Activated CD4-positive, alpha-beta T cell treated with anti-CD3 and anti-CD28 coated beads for 1 hour (primary cell): ENCODE measurements at regions not wholly inside any gene's neighbourhood (a gene's known extent, or its start where the extent isn't known, plus 50 kb on each side); places are given as distances from the start of the nearest gene placed in this dataset.
"Not testable (repeated sequence)": the region's sequence is repeated elsewhere in the genome, so short reads cannot be mapped to it uniquely, and the experiment has no call there.

ENCODE experiments used
- DNase-seq: peaks from one replicate; pipeline ENCODE4 v3.0.0-alpha.2; 2020

- DNase-seq, result no peak
These were observed 653.7 kb downstream of the DACH1 start for GRCh38 chr13:71213252-71213821.

DNA sequence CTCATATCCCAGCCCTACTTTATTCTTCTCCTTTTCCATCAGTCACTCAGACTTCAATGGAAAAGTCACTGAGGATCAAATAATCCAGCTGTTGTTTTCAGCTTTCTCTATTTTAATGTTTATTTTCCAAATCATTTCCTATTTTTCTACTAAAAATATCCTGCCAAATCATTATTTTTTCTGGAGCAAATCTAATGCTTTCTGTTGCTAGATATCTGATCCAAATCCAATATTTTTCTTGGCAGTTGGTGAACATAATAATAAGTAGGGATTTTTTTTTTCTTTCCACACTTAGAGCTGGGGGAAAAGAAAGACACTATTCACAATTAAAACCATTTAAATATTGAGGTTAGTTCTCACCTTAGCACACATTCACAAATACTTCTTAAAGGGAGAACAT is 656.1 kb downstream of the DACH1 start:
- no peak for DNase-seq

DNA sequence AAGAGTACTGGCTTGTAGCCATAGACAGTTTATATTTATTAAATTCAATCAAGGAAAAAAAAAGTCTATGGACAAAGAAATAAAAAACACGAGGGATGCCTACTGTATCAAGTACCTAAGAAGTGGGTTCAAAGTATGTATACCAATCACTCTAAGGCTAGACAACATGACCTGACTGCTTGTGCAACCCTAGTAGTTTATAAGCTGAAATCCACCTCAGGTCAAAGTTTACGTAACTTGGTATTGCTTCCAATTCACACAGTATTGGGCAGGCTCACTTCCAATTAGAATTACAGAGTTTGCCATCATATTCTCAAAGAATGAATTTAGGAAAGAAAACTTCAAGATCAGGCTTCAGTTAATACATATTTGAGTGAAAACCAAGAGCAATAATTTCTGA is 657.8 kb downstream of the DACH1 start:
- no peak for DNase-seq

GRCh38 chr13:71184583-71184982 is 682.4 kb downstream of the DACH1 start:
- not testable (repeated sequence) for DNase-seq

- not testable (repeated sequence) for DNase-seq
These were observed 683.7 kb downstream of the DACH1 start for GRCh38 chr13:71183352-71183751.

- DNase-seq, result no peak
These were observed 695.3 kb downstream of the DACH1 start for GRCh38 chr13:71171740-71172139.

DNA sequence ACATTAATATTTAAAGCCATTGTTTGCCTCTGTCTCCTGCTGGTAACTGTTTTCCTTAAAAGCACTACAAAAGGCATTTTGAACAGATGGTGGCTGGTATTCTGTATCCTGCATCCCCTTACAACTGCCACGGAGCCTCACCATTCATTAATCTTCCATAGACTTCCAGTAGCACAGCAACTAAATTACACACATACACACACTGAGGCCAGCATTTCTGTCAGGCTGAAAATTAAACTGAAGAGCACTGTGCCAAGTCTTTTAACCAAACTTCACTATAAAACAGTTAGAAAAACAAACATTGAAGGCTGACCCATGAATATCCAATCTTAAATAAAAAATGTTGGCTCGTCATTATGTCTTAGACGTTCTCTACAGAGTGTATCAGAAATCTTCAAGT is 697.8 kb downstream of the DACH1 start:
- DNase-seq, result no peak

DNA sequence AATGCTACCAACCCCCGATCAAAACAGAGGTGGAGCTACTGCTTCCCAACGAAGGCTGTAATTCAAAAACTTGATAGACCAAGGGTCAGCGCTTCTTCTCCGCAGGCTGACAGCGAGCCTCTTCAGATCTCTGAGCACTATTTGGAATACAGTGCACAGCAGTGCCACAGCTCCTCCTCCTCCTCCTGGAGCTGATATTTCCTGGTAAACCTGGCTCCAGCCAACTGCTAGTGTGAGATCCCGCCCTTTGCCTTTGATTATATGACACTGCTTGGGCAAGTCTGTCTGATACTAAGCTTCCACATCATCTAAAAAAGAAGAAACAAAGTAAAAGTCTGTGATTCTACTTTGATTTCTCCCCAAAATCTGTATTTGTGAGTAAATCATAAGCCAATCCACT is 710.5 kb downstream of the DACH1 start:
- no peak for DNase-seq

DNA sequence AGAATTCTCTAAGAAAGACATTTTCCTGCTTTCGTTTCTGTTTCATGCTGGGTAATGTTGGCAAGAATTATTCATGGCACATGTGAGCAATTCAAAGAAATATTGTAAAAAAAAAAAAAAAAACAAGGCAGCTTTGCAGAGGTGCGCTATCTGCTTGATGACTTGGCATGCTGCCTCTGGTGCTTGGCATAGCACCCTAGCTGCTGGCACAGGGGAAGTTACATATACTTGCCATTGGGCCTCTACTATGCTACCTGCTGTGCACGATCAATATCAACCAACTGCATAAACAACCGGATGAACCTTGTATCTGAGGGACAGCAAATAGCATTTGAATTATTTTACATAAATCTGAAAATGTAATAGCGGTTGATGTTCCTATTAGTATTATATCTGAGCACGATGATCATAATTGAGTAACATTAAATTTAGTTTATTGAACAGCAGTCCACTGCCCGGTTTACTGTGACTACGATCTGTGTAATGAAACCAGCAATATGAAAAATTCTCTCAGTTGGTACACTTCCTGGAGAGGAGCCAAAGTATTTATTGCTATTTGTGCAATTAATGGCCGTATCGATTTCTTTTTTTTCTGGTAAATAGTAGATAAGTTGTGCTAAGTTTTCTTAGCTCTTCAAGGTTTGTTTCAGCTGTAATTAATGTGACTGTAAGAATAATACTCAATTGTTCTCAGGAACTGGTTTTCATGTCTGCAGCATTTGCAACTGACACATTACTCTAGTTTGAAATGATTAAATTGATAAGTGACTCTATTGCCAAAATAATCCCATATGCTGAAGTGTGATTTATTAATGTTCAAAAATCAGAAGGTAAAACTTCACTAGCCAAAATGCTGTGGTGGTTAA is 717.3 kb downstream of the DACH1 start:
- no peak for DNase-seq

DNA sequence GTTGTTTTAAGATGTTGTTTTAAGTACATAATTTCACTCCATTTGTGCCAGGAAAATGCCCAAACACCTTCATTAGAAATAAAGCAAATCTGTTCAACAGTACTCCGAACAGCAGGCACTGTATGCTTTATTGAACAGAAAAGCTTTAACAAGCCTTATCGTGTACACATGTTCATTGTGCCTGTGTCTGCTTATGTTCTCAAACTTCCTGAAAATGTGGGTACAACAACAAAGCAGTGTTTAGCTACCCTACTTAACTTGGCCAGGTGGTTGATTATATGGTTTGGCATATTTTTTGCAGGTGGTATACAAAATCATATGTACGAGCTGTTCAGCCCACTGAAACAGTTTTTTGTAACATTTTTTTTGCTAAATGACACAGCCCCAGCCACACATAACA is 718.0 kb downstream of the DACH1 start:
- DNase-seq, result no peak

DNA sequence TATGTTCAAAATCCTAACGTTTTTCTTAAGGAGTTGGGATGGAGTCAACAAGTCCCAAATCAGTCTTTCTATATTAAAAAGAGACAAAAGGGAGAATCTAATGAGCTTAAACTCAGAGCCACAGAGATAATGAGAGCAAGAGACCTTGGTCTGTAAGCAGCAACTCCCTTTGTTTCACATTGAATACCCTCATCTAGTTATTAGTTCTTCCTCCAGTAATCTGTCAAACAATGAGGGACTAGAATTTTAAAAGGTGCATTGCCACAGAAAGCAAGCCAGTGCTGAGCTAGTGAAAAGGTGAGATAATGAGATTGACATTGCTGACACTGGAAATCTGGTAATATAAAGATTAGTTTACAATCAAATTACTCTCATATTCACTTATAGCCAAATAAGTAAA is 718.6 kb downstream of the DACH1 start:
- DNase-seq, result no peak

DNA sequence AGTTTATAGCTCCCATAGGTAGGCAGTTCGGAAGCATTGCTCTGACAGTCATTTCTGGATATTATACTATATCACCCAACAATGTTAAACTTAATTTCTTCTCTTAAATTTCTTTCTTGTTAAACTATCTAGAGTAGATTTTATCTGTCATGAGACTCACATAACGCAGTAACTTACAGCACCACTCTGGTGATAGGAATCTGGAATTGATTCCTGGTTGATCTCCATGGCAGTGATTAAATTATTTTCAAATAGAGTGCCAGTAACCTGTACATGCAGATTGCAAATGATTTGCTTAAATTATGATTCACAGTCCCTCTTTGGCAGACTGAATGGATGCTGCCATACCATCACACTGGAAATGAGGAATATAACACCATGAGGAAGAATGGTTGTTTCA is 722.1 kb downstream of the DACH1 start:
- no peak for DNase-seq

- no peak for DNase-seq
These were observed 729.9 kb downstream of the DACH1 start for GRCh38 chr13:71137101-71137500.

DNA sequence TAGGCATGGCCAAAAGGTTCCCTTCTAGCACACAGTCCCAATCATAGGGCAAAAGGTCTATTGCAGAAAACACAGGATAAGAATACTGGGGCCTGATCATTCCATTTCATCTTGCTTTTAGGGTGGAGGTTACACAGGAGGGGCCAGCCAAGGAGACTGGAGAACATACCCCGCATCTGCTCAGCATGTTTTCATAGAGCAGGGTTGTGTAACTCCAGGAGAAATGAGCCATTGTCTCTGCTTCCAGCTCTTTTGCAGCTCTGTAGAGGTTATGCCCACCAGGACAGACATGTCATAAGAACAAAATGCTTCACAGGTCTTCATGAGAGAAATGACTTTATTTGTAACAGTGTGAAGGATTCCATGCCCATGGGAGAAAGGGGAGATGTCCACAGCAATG is 742.8 kb downstream of the DACH1 start:
- no peak for DNase-seq

- DNase-seq, result no peak
These were observed 748.1 kb downstream of the DACH1 start for GRCh38 chr13:71118779-71119364.

- no peak for DNase-seq
These were observed 749.1 kb downstream of the DACH1 start for GRCh38 chr13:71117920-71118319.

DNA sequence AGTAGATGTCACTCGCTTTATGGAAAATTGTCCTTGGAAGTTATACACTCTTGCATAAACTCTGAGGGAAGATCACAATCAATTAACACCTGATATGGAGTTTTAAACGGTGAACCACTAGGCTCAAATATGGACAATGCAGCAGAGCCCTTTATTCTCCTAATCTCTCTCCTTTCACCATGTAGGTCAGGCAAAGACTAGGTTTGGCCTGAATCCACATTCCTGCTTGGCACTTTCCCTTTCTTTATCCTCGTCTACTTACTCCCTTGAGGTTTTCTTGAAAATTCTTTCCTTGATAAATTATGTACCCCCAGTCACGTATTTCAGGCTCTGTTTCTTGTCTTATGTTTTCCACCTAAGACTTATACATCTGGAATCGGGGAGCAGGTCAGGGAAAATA is 751.7 kb downstream of the DACH1 start:
- DNase-seq, result no peak

DNA sequence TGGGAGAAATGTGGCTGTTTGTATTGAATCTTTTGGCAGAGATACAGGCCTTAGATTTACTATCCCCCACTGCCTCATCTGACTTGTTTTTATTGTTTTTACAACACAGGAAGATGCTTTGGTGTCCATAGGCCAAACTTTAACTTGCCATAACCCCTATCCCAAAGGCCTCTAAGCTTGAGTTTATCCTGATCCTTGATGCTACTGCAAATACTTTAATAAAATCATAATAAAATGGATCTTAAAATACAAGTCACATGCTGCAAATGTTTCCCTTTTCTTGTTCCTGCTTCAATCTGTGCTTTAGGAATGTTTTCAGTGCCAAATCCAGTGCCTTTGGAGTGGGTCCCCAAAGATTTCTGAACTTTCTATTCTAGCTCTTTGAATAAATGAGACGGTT is 770.6 kb downstream of the DACH1 start:
- DNase-seq, result no peak

DNA sequence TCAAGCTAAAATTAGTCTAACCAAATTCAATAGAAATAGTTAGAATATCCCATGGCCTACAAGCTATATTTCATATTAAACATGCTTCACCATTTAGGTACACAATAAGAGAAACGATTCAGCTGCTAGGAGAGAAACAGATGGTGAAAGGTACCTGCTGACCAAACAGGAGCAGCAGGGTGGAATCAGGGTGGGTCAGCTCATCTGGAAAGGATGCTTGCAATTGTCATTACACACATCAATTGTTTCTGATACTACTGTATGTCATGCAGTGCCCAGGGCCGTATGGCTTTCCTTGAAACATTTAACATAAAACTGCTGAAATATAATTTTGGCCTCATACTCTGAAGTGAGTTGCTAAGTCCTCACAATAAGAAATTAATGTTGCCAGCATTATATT is 776.0 kb downstream of the DACH1 start:
- DNase-seq, result no peak

DNA sequence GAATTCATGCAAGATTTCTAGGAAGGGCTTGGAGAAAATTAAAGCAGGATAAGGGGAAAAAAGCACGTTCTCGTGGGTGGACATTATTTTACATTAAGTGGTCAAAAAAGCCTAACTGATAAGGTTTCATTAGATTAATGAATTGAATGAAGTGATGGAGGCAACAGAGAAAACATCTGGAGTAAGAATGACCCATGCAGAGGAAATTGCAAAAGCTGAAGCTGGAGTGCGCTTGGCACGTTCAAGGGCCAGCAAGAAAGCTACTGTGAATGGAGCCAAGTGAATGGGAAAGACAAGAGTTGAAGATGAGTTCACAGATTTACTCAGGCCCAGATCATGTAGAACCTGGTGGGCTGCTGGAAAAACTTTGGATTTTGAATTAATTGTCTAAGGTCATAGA is 777.9 kb downstream of the DACH1 start:
- no peak for DNase-seq

DNA sequence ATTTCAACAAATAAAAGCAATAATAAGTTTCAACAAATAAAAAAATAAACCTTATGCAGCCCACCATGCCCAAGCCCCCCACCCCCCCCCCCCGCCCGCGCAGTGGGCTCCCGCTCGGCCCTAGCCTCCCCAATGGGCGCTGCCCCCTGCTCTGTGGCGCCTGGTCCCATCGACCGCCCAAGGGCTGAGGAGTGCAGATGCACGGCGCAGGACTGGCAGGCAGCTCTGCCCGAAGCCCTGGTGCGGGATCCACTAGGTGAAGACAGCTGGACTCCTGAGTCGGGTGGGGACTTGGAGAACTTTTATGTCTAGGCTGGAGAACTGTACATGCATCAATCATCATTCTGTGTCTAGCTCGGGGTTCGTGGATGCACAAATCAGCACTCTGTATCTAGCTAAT is 779.6 kb downstream of the DACH1 start:
- no peak for DNase-seq

- no peak for DNase-seq
These were observed 780.0 kb downstream of the DACH1 start for GRCh38 chr13:71087006-71087405.

GRCh38 chr13:71082631-71083030 is 784.4 kb downstream of the DACH1 start:
- no peak for DNase-seq

GRCh38 chr13:71079638-71080037 is 787.4 kb downstream of the DACH1 start:
- DNase-seq, result no peak
